NCI-H82 treated with DMSO at 0.1 percent for 48 hours (cell line): ENCODE measurements at regions not wholly inside any gene's neighbourhood (a gene's known extent, or its start where the extent isn't known, plus 50 kb on each side); places are given as distances from the start of the nearest gene placed in this dataset.
"Not testable (repeated sequence)": the region's sequence is repeated elsewhere in the genome, so short reads cannot be mapped to it uniquely, and the experiment has no call there.

ENCODE experiments used
- DNase-seq: peaks from one replicate; lab custom pipeline; 2025; ENCODE audit not compliant: unreplicated experiment; lab: John Stamatoyannopoulos, UW

DNA sequence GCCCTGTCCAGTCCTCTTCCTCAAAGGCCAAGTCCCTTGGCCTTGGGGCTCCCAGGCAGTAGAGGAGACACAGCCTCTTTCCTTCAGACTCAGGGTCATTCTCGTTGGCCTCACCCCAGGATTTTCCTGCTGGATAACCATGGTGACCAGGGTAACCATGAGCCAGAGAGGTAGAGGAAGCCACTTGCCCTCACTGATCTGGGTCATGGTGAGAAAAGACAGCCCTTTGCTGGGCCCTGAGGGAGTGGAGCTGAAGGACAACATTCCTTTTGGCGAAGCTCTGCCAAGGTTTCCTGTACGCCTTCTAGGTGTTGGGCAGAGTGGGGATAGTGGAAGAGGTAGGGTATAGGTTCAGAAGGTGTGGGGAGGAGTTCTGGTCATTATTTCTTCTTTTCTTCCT is 53.1 kb upstream of the WNT4 start:
- DNase-seq: no peak

DNA sequence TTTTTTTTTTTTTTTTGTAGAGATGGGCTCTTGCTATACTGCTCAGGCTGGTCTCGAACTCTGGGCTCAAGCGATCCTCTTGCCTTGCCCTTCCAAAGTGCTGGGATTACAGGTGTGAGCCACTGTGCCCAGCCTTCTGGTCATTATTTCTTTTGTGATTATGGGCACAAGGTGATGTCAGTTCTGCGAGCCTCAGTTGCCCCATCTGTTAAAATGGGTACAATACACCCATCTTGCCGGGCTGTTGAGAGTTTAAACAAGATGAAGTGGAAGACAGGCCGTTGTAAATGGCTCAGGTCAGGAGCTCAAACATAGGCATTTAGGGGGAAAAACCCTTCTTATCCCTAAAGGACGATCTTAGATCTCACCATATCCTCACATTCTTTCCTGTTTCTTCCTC is 53.7 kb upstream of the WNT4 start:
- no peak for DNase-seq

DNA sequence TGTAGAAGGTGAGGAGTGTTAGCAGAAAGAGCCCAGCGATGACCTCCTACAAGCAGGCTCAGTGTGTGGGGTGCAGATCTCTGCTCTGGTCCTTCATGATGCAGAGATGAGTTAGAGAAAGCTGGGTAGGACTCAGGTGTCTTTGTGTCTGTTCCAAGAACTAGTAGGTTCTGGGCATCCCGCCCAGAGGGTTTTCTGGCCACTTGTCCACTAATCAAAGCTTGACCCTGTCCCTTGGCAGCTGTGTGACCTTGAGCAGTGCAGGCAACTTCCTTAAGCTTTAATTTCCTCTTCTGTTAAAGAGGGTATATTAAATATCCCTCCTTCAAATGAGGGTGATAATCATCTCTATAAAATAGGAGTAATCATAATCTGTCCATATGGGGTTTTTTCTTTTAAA is 54.7 kb upstream of the WNT4 start:
- DNase-seq: no peak

- DNase-seq: no peak
Measured at GRCh38 chr1:22201023-22201422, 58.1 kb upstream of the WNT4 start.

DNA sequence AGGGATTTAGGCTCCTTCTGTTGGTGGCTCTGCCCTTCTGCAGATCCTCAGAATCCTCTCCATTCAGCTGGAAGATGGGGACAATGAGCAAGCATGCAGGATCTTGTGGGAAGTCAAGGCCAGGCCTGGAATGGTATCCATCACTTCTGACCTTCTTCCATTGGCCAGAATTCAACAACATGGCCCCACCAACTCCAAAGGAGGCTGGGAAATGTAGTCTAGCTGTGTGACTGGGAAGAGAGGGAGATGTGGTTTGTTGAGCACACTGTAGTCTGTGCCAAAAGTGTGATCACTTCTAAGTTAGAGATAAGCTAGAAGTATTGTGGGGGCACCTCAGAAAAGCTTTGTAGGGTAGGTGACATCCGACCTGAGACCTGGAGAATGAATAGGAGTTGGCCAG is 60.4 kb upstream of the WNT4 start:
- DNase-seq: no peak

GRCh38 chr1:22204057-22204840 is 61.4 kb upstream of the WNT4 start:
- DNase-seq: no peak

DNA sequence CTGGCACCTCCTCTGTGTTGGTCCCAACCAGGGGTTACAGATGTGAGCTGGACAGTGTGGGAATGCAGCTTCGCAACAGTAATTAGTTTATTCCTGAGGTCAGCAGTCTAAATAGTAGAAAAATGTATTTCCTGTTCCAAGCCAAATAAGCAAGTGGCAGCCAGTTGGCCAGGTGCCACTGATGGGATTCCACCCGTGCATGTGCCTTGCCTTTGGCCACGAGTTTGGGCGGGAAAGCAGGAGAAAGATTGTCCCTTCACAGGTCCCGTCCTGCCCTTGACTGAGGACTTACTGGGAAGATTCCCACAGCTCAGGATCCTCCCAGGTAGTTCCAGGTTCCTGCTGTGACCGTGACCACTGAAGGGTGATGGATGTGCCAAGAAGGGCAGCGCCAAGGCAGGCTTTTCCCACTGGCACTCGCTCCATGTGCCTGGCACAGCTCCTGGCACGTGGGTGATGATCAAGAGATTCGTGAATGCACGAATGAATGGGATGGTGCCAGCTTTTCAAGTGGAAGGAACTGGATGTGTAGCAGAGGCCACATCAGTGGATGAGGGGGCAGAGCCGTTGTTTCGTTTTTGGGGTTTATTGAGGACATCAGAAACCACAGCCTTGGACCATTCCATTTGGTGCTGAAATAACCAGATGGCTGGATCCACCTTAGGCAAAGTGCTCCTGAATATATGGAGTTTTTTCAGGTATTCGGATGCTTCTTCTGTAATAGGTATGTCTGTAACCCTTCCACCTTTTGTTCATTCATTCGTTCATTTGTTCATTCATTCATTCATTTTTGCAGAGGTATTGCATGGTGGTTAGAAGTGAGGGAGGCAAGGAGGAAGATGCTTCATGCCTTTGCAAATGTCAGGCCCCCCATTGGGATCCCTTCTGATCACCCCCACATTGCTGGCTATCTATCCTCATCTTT is 62.4 kb upstream of the WNT4 start:
- DNase-seq: no peak

DNA sequence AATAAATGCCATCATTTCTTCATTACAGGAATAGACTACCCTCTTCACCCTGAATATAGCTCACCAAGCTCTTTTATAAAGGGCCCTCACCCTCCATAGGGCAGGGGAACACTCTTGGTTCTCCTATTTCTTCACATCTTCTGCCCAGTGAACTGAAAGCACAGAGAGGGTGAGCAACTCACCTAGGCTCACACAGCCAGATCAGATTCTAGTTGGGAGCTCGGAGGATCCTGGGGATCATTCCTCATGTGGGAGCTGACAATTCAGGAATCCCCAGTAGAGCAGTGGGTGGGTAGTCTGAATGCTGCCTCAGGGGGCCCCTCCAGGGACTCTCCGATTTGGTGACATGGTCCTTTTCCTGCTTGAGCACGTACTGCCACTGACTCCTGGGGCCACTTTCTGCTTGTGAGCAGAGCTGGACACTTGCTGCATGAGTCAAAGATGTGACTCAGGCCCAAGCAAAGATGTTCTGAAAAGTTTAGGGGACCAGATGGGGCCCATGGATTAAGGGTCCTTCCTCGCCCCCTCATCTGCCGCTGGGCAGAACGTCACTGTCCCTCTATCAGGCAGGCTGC is 63.7 kb upstream of the WNT4 start:
- DNase-seq: no peak

GRCh38 chr1:22207511-22208267 is 64.8 kb upstream of the WNT4 start:
- peak; percentile 67 for DNase-seq

DNA sequence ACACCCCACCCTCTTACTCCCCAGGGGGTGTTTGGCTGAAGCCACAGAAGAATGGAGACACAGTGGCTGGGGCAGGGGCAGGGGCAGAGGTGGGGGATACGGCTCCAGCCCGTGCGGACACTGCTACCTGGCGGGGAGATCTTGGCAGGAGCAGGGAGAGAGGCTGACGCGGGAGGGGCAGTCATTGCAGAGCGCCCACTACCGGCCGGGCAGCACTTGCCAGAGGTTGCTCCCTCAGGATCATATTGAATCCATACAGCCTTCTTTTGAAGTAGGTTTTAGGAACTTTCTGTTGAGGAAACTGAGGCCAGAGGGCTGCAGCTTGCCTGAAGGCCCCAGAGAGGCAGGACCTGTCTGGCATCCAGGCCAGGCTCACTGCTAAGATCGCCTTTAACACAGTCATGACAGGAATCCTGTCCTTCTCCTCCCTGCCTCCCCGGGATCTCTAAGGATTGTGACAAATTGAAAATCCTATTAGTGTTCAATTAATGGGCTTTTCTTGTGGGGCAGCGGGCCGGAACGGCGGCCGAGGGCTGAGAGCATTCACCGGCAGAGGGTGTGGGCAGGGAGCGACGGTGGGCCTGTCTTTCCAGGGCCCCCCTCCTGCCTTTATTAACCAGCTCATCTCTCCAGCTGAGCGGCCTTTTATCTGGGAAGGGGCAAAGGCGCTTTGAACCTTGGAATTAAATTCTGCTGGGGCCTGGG is 65.5 kb upstream of the WNT4 start:
- peak; percentile 92 for DNase-seq

- no peak for DNase-seq
Measured at GRCh38 chr1:22208973-22209378, 66.1 kb upstream of the WNT4 start.

GRCh38 chr1:22210176-22210575 is 67.3 kb upstream of the WNT4 start:
- DNase-seq: no peak

GRCh38 chr1:22210636-22211035 is 67.7 kb upstream of the WNT4 start:
- DNase-seq: no peak

DNA sequence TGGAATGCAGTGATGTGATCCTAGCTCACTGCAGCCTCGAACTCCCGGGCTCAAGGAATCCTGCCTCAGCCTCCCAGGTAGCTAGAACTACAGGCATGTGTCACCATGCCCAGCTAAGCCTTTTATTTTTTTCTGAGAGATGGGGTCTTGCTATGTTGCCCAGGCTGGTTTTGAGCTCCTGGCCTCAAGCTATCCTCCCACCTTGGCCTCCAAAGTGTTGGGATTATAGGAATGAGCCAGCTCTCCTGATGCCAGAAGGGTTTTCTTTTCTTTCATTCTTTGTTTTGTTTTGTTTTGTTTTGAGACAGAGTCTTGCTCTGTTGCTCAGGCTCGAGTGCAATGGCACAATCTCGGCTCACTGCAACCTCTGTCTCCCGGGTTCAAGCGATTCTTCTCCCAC is 68.6 kb upstream of the WNT4 start:
- not testable (repeated sequence) for DNase-seq

- DNase-seq: peak; percentile 95
Measured at GRCh38 chr1:22212400-22213233, 69.7 kb upstream of the WNT4 start.

- DNase-seq: no peak
Measured at GRCh38 chr1:22216210-22216883, 73.5 kb upstream of the WNT4 start.

GRCh38 chr1:22216966-22217365 is 74.1 kb upstream of the WNT4 start:
- no peak for DNase-seq

DNA sequence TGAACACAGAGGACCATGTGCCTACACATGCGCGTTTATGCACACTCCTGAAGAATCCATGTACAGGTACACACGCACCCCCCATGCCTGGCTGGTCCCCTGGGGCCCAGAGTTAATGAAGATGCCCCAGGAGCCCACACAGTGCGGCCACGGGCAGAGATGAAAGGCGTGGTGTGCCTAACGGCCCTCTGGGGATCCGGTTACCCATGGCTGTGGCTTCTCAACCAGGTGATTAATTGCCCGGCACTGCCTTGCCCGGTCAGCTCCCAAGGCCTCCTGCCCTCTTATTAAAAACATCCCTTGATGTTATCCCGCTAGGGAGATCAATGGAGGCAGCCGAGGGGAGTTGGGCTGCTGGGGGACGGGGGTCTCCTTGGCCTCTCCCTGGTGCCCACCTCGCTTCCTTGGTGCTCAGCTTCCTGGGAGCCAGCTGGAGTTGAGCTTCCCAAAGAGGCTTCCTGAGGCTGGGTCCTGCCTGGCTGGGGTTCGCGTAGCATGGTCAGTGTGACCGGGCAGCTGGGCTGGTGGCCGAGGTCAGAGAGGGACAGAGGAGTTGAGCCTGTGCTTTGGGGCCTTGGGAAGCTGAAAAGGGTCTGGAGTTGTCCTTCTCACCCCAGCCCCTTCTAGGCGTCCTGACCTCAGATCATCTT is 75.0 kb upstream of the WNT4 start:
- no peak for DNase-seq
